ENCODE measurements at regions not wholly inside any gene's neighbourhood (a gene's known extent, or its start where the extent isn't known, plus 50 kb on each side); places are given as distances from the start of the nearest gene placed in this dataset.

DNA sequence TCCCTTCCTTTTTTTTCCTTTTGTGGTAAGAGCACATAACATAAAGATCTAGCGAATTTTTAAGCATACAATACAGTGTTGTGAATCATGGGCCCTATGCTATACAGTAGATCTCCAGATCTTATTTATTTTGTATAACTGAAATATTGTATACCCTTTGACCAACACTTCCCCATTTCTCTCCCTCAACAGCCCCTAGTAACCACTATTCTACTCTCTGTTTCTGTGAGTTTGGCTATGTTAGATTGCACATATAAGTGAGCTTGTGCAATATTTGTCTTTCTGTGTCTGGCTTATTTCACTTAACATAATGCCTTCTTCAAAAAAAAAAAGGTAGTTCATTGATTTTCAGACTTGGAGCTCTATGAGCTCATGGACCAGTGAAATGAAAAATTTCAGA is 180.5 kb downstream of the C11orf91 start:
- DNase-seq: no peak

DNA sequence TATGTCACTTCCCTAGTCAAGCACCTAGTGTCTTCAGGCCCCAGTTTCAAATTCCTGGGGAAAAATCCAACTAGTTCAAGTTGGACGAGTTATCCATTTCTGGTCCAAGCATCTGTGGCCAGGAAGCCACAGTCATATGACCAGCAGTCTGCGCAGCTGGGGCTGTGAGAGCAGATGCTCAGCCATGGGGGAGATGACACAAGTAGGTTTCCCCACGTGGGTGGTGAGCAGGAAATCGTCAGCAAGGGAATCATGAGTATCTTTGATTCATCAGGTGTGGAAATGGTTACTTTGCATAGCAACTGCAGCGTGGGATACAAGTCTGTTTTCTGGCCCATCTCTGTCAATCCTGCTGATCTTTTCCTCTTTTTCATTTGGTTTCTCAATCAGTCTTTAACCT is 185.3 kb downstream of the C11orf91 start:
- no peak for DNase-seq

DNA sequence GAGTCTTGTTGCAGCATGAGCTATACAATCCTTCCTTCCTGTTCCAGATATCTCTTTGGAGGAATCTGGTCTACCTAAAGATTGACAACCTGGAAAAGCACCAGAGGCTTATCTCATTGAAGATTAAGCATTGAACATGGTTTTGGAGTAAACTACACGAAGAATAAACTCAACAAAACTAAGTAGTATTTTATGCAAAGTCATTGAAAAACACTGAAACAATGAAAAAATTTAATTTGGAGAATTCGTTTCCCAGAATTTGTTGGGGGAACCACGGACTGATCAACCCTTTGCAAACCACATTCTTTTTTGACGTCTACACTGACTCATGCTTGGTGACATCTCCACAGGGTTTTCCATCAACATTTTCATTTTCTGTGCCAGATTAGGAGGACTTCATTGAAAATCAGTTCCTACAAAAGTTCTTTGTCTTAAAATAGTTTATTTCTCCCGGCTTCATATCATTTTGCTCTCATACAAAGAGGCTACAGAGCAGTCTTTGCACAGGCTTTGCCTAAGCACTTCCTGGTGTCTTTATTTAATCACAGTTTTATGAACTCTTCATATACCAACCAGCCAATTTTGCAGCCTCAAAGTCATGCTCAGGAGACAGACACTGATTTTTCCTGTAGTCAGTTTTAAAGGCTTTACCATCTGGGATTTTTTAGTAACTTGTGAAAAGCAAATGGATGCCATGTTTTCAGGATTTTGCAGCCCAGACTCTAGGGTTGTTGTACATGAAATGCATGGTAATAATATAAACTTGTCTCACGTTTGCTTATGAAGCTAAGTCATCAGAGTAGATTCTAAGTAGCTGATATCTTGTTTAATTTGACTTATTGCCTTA is 186.3 kb downstream of the C11orf91 start:
- DNase-seq: no peak

DNA sequence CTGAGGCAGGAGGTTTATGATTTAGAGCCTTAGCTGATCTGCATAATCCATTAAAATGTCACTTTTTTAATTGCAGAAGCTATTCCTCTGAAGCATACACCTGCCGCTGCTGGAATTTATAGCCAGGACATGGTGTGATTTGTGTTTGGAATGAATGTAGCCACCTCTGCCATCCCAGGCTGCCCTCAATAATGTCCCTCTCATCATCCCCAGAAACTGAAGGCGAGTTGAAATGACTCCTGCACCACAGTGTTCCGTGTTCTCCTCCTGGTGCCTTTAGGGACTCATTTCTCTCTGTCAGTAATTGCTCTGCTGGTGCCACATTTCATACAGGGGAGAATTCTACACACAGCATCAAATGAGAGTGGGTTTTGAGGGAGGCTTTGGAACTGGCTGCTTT is 191.0 kb downstream of the C11orf91 start:
- DNase-seq: no peak

DNA sequence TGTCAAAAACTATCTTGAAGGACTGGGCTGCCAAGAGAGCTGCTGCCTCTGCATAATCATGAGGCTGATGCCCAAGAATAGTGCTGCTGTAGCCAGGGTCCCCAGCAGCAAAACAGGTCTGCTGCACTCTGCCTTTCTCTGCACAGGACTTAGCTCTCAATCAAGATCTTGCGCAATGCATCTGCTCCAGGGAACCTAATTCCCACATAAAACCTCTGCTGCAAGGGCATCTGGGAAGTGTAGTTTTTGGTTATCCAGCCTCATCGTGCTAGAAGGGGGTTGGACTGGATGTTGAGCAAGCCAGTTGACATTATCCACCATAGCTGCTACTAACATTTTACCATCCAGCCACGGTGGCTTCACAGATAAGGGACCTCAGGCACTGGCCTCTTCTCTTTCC is 192.7 kb downstream of the C11orf91 start:
- DNase-seq: no peak

DNA sequence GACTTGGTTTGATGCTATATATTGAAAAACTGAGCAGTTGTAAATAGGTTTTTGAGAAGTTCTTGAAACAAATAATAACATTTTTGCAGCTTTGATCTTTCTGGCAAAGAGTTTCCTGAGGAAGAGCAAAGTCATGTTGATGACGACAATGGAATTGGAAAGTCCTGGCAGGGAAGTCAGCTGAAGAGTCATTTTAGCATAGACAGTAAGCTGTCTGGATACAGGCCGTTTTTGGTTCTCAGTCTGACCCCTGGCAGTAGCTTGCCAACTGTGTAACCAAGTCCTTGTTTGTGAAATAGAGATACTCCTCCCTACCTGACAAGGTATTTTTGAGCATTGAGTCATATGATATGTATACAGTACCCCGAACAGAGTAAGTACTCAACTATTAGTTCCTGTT is 193.3 kb downstream of the C11orf91 start:
- no peak for DNase-seq

DNA sequence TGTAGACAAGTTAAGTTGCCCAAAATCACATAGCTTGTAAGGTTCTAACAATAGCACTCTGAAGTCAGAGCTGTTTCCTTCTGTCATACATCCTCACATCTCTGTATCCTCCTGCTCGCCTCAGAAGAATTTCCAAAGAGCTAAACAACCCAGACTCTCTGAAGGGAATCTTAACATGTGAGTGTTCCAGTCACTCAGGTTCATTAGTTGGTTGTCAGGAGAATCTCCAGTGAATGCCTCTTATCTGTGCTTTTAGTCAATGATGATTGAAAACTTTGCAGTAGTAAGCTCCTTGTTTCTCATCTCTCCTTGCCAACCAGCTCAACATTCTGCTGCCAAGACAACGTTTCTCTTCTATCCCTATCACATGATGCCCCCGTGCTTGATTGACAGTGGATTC is 195.5 kb downstream of the C11orf91 start:
- DNase-seq: no peak

DNA sequence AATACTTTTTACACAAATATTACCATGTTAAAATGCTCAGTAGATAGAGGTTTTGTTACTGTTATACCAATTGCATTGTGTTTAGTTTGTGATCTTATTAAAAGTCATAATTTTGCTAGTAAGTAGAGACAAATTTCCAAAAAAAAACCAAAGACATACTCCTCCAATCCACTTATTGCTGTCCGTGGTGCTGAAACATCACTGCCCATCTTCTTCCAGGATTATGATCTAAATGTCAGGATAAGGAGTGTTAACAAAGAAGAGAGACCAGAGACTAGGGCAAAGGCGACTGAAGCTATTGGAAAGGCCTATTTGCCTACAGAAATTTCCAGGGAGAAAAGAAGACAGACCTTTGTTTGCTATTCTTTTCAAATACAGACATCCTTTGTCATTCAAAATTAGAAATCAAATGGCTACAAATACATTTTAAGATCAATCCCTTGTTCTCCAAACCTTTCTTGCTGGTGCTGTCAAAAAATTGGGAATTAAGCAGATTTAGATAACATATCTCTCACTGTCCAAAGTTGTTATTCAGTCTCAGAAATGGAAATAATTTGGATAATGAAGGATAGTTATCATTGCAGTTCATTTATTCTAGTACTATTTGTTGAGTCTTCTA is 199.7 kb downstream of the C11orf91 start:
- no peak for DNase-seq

DNA sequence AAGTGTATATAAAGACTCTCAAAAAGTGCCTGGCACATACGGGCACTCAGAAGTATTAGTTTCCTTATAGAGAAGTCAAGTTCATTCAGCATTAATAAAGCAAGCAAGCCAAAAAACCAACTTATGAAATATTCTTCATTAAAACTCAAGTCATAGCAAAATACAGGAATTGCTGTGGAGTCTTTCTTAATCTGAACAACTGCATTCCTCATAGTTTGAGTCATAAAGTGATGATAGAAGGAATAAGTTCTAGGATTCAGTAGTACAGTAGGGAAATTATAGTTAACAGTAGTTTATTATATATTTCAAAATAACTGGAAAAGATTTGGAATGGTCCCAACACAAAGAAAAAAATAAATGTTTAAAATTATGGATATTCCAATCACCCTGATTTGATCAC is 200.3 kb downstream of the C11orf91 start:
- no peak for DNase-seq

DNA sequence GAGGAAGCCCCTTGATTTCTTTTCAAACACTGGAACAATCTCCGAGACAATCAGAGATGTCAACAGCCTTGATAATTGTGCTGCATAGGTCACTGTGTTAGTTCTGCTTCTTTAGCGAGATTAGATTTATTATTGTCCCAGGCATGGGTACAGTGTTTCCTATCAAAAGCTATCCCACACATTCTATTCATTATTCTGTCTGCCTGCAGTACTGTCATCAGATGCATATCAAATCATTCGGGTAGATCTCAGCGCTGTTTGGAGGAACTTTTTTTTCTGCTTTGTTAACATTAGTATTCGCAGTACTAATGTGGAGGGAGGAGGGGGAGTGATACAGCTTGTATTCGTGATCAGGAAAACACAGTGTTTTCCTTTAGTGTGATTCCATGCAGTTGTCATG is 208.0 kb downstream of the C11orf91 start:
- DNase-seq: no peak

DNA sequence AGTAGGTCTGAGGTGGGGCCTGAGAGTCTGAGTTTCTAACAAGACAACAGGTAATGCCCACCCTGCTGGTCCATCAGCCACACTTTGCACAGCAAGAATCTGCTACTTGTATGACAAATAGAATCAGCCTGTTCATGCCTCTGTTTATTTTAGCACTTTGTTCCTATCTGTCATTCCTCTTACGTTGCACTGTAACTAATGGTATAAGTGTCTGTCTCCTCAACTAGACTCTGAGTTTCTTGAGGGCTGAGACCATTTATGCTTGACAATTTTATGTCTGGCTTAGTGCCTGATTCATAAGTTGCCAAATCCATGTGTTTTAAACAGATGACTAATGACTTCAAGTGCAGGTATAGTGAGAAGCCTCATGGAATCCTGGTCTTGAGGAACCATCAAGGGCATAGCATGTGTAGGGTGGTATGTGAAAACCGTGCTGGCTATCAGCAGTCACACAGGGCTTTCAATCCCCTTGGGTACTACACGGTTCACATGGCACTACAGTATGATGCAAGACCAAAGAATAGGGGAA is 209.7 kb downstream of the C11orf91 start:
- no peak for DNase-seq

DNA sequence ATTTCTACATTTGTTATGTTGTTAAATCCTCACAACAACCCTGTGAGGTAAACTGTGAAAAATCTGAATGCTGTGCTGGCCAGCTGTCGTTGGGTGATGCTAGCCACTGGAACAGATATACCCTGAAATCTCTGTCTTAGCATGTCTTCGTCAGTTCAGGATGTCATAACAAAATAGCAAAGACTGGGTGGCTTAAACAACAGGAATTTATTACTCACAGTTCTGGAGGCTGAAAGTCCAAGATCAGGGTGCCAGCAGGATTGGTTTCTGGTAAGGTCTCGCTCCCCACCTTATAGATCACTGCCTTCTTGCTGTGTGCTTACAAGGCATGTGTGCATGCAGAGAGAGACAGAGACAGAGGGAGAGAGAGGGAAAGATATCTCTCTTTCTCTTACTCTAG is 211.7 kb downstream of the C11orf91 start:
- DNase-seq: no peak

DNA sequence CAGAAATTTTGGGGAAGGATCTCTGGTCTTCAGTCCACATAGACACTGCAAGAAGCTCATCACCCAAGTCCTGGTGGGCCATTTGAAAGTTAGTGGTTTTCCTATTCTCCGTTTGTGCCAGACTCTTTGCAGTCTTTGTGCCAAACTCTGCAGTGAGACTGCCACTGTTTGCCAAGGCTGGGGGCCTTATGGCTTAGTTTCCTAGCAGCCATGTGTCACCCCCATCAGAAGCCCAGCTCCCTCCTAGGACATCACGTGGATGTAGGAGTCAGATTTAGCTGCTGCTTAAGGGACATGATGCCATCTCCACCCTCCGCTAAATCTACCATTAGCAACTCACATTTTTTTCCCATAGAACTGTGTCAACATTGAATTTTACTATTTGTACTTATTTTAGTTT is 220.0 kb downstream of the C11orf91 start:
- DNase-seq: no peak

DNA sequence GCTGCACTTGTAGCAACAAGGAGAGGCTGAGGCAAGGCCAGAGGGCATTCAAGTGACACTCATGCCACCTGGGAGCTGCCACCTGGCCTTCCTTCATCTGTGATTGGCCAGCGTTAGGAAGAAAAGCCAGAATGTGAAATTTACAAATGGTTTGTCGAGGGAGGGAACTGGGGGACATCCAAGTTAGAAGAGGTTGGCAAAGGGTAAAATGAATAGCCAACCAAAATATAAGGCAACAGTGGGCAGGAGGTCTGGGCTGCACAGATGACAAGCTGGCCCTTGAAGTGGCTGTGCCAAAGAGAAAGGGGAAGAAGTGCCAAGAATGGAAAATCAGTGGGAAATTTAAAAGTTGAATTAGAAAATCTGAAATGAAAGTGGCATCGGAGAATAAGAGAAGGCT is 221.4 kb downstream of the C11orf91 start:
- DNase-seq: no peak

DNA sequence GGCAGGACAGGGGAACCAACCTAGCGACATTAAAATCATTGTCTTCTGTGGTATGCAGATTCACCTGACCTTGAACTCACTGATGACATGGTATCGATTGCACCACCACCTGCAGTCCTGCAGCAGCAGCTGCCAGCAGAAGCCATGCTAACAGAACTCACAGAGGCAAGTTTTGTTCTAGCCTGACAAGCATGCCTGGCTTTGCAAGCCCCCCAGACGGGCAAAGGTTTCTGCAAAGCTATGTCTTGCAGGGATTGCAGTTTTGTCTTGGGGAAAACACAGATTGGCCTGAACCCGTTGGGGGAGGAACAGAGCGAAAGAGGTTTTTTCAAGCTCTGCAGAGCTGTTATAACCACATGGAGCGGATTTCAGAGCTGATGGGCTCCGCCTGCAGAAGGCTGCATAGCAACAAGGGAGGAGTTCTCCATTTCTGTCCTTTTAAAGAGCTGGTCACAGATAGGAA is 221.0 kb downstream of the HIPK3 start:
- DNase-seq: no peak

DNA sequence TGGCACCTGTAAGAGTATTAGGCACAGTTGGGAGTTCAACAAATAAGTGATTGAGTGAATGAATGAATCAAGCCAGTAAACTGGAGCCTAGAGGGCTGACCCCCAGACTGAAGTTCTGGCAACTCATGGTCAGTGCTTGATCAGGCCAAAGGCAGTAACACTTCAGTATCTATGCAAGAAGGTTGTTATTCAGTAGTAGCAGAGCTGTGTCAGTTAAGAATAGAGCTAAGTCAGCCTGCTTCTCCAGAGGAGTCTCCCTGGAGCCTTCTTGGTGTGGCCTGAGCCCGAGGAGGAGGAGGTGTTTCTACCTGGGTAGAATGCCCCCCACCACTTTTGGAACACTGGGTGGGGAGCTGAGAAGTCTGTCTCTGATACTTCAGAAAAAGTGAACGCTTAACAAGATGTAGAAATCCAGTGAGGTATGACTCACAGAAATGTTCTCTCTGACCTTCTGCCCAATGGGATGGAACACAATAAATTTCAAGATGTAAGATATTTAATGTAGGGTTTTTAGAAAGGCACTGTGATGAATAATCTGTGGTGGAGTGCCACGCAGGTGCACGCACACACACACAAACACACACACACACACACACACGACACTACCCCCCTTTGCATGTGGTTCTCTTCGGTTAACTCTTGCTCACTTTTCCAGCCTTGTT is 219.9 kb downstream of the HIPK3 start:
- DNase-seq: no peak

DNA sequence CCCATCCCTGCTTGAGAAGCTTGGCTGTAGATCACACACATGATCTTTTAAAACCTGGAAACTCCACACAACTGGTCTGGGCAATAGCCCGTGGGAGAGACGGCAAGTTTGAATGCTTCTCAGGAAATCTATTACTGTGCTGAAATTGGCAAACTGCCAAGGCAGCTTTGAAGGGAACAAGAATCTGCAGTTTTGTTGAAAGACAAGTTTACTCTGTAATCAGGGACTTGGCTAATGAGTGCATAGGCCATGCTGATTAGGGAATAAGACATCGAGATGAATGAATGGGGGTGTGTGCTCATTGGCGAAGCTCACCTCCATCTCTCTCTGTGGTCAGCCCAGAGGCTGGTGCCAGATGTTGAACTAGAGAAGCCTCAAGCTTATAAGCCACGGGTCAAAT is 218.8 kb downstream of the HIPK3 start:
- no peak for DNase-seq

DNA sequence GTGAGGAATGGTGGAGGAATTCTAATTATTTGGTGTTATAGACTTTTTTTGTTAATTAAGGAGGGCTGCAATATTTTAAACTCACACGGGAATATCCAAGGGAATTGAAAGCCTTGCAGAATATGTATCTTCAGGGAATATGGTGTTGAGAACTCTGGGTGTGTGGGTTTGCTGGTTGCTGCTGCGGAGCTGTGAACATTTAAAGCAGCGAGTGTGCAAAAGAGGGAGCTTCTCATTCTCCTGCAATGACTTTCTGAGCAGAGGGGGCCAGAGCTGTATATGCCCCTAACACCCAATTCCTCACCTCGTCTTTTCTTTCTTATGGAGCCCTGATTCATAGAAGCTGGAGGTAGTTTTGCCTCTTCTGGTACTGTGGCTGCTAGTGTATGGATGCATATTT is 217.7 kb downstream of the HIPK3 start:
- no peak for DNase-seq

DNA sequence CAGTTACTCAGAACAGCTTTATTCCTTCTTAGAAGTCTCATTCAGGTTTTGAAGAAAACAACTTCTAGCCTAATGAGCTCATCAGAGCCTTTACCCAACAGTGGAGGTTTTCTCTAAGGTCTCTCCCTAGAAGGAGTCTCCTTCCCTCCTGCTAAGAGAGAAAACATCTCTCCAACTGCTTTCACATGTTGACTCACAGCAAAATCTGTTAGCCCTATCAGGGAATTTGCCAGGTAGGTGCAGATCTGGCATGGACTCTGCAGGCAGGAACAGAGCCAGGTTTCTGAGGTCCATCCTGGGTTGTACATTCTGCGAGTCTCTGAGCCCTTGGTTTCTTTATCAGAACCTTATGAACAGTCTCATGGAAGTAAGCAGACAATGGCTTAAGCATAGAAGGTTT is 214.4 kb downstream of the HIPK3 start:
- DNase-seq: no peak

DNA sequence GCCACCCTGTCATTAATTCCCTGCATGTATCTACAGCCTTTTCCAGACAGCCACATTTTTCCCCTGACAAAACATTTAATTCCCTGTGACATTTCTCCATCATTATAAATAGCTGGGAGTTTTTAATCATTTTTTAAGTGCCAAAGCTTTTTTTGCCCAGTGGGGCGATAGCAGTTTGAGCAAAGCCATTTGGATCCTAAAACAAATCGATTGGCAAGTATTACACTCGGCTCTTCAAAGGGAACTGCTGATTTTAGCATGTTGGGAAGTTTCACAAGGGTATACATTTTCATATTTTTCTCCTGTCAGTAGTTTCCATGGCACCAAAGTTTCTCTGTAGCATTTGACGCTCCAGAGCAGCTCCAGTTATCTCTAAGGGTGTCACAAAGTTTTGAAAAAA is 210.8 kb downstream of the HIPK3 start:
- DNase-seq: no peak

DNA sequence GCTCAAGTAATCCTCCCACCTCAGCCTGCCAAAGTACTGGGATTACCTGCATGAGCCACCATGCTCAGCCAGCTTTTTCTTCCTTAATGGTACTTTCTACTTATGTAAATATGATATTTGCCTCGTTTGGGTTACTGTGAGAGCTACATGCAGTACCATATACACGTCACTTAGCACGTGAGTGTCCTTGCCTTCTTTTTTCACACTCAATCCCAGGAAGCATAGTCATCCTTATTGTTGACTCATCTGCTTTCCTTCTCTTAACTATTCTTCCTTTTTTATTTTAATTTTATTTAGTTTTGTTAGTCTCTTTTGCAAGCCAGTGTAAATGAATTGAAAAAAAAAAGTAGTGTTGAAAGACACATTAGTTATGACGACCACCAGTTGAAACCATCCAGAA is 205.9 kb downstream of the HIPK3 start:
- no peak for DNase-seq

DNA sequence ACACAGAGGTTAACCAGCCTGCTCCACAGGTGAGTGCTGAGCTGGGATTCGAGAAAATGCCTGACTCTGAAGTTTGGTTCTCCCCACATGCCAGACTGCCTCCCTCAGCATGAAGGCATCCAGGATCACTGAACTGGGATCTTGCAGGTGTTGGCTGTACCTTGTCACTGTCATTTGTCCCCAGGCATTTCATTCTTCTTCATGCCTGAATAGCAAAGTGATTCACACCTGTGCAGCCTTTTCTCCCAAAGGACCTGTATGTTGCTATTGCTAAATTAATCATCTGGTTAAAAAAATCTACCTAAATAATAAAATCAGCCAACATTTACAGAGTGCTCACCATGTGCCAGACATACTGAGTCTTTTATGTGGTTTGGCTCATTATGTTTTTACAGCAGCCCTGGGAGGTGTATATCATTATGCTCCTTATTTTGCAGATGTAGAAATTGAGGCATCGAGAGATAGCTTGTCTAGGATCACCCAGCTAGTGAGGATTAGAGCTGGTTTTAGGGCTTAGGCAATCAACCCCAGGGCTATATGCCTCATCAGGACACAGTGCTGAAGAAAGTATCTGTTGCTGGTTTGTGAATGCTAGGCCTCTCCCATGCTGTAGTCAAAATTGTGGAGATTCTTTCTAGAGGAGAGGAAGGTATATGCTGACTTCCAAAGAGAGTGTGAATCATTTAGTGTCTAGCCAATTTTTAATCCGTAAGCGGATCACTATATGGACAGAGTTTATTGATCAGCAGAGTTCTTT is 204.4 kb downstream of the HIPK3 start:
- DNase-seq: no peak

DNA sequence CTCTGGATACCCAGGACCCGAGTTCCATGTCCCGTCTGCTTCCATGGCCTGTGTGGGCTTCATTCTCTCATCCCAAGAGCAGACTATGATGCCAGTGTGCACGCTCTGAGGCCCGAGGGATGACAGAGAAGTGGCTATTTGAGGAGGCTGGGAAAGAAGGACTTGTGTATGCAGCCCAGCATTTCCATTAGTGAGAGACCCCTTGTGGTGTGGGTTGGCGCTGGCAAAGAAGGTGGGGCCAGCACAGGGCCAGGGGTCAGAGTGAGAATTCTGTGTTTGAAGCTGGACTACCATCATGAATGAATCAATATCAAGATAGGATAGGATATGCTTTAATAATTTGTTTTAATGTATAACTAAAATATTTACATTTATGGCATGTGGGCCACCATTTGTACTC is 200.8 kb downstream of the HIPK3 start:
- no peak for DNase-seq

Data from stimulated activated CD8-positive, alpha-beta memory T cell treated with anti-CD3 and anti-CD28 coated beads, Interleukin-4, amount 100 ng/mL, for 48 hours (primary cell).